Activated B cell treated with CpG ODN at 0.5 μM for 24 hours (primary cell): ENCODE measurements at regions not wholly inside any gene's neighbourhood (a gene's known extent, or its start where the extent isn't known, plus 50 kb on each side); places are given as distances from the start of the nearest gene placed in this dataset.

Source experiments
- ATAC-seq: fragments of 200-7000 bp; cut with Tn5 transposase; one replicate; pipeline ENCODE4 v1.10.0; 2021; ENCODE audit warnings: low read depth, mild to moderate bottlenecking, moderate library complexity
- CTCF ChIA-PET: fragments of 350-600 bp; sonication (Branson Sonifier 250); formaldehyde crosslinking; loops from one replicate; lab custom pipeline; 2021; ENCODE audit warnings: antibody characterized with exemption; lab: Charles Lee
- POLR2A ChIA-PET: fragments of 350-600 bp; sonication (Branson Sonifier 250); formaldehyde crosslinking; loops from one replicate; lab custom pipeline; 2021; ENCODE audit warnings: antibody characterized with exemption; lab: Charles Lee
- DNase-seq: peaks from one replicate; pipeline ENCODE4 v3.0.0; 2022
- H3K27ac Mint-ChIP-seq: one replicate; pipeline ENCODE4 v1.8.0; 2020; ENCODE audit warnings: mixed read lengths
- H3K27me3 Mint-ChIP-seq: one replicate; pipeline ENCODE4 v1.8.0; 2021; ENCODE audit warnings: mixed read lengths
- H3K36me3 Mint-ChIP-seq: one replicate; pipeline ENCODE4 v1.8.0; 2021; ENCODE audit warnings: low read depth, mixed read lengths
- H3K4me1 Mint-ChIP-seq: one replicate; pipeline ENCODE4 v1.8.0; 2021; ENCODE audit warnings: mixed read lengths
- H3K4me3 Mint-ChIP-seq: one replicate; pipeline ENCODE4 v1.8.0; 2020; ENCODE audit warnings: mild to moderate bottlenecking, mixed read lengths
- H3K9me3 Mint-ChIP-seq: one replicate; pipeline ENCODE4 v1.8.0; 2020; ENCODE audit warnings: mixed read lengths
- intact Hi-C: fragments of 100-400 bp; cut with micrococcal nuclease; formaldehyde crosslinking; loops from one replicate; pipeline ENCODE4 v1.15.1; 2024
- TF ChIP-seq, protein P1 (sequence below): fragments of 200-600 bp; IDR thresholded peaks from one replicate; pipeline ENCODE4 v1.8.0; 2022; ENCODE audit warnings: antibody characterized with exemption, mild to moderate bottlenecking

DNA sequence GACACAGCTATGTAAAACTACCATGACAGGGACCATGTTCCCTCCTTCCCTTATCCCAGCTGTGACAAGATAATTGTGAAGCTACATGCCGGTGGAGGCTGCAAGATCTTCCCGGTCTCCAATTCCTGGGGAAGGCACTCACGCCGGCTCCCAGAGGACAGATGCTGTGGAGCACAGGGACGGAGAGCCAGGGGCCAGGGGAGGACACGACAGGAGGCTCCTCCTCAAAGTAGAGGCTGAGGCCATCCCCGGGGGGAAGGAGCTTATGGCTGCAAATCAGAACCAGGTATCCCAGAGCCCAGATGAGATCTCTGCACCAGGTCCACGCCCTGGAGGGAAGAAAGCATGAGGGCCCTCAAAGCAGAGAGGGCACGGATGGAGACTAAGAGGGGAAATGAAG, 286.2 kb downstream of the TCERG1L start:
- Mint-ChIP-seq H3K36me3 (no peaks in the 10 kb centered on the region), H3K4me1 (no peaks in the 10 kb centered on the region), H3K4me3 (no peak overlapping the region), H3K27ac (no peak overlapping the region), H3K9me3 (no peaks in the 10 kb centered on the region), H3K27me3 (no peaks in the 10 kb centered on the region)
- intact Hi-C loops, result no loop called here
- CTCF ChIA-PET, result no interaction called here
- DNase-seq, result no peak
- no peak for ATAC-seq
- POLR2A ChIA-PET, result no interaction called here
- TF ChIP-seq, protein P1, sequence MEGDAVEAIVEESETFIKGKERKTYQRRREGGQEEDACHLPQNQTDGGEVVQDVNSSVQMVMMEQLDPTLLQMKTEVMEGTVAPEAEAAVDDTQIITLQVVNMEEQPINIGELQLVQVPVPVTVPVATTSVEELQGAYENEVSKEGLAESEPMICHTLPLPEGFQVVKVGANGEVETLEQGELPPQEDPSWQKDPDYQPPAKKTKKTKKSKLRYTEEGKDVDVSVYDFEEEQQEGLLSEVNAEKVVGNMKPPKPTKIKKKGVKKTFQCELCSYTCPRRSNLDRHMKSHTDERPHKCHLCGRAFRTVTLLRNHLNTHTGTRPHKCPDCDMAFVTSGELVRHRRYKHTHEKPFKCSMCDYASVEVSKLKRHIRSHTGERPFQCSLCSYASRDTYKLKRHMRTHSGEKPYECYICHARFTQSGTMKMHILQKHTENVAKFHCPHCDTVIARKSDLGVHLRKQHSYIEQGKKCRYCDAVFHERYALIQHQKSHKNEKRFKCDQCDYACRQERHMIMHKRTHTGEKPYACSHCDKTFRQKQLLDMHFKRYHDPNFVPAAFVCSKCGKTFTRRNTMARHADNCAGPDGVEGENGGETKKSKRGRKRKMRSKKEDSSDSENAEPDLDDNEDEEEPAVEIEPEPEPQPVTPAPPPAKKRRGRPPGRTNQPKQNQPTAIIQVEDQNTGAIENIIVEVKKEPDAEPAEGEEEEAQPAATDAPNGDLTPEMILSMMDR, result no peak

DNA sequence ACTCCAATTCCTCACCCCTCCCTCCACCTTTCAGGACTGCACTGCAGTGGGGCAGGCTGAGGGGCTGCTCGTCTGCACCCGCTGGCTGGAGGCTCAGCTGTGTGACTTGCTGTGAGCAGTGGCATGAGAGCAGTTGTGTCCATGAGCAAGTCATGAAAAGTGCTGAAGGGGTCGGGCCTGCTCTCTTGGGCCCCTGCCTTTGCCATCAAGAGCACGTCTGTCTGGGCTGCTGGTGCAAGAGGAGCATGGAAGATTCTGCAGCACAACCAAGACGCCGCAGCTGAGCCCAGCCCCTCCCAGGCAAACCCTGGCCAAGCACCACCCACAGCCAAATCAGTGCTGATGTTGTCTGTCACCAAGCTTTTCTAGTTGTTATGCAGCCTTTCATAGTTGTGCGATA, 284.3 kb downstream of the TCERG1L start:
- CTCF ChIA-PET, result no interaction called here
- no peaks in the 10 kb centered on the region for H3K27me3 Mint-ChIP-seq
- H3K4me1 Mint-ChIP-seq, result no peaks in the 10 kb centered on the region
- POLR2A ChIA-PET, result no interaction called here
- no peak for DNase-seq
- H3K36me3 Mint-ChIP-seq, result no peaks in the 10 kb centered on the region
- no peak overlapping the region for H3K27ac Mint-ChIP-seq
- no peak overlapping the region for H3K4me3 Mint-ChIP-seq
- H3K9me3 Mint-ChIP-seq, result no peaks in the 10 kb centered on the region
- TF ChIP-seq, protein P1, result no peak
- ATAC-seq, result no peak
- intact Hi-C loops, result no loop called here

DNA sequence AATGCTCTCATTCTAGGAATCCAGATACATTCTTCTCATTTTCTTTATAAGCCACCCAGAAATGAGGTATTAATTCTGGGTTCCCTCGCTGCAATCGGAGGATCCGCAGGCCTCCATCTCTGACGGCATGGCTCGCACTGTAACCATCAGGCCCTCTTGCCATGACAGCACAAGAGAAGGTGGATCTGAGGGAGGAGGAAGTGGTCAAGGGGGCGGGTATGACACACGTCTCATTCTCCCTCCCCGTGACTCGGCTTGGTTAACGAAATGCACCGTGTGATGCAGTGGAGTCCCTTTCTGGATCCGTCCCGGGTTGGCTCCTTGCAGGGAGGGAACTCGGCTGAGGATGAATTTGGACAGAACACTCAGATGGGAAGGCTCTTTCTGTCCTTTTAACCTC, 280.2 kb downstream of the TCERG1L start:
- H3K4me3 Mint-ChIP-seq, result no peak overlapping the region
- H3K27me3 Mint-ChIP-seq, result no peaks in the 10 kb centered on the region
- POLR2A ChIA-PET, result no interaction called here
- no peaks in the 10 kb centered on the region for H3K9me3 Mint-ChIP-seq
- CTCF ChIA-PET, result no interaction called here
- TF ChIP-seq, protein P1, result no peak
- intact Hi-C loops, result no loop called here
- DNase-seq (no peak), ATAC-seq (no peak)
- no peaks in the 10 kb centered on the region for H3K36me3 Mint-ChIP-seq
- no peaks in the 10 kb centered on the region for H3K4me1 Mint-ChIP-seq
- H3K27ac Mint-ChIP-seq, result no peak overlapping the region

DNA sequence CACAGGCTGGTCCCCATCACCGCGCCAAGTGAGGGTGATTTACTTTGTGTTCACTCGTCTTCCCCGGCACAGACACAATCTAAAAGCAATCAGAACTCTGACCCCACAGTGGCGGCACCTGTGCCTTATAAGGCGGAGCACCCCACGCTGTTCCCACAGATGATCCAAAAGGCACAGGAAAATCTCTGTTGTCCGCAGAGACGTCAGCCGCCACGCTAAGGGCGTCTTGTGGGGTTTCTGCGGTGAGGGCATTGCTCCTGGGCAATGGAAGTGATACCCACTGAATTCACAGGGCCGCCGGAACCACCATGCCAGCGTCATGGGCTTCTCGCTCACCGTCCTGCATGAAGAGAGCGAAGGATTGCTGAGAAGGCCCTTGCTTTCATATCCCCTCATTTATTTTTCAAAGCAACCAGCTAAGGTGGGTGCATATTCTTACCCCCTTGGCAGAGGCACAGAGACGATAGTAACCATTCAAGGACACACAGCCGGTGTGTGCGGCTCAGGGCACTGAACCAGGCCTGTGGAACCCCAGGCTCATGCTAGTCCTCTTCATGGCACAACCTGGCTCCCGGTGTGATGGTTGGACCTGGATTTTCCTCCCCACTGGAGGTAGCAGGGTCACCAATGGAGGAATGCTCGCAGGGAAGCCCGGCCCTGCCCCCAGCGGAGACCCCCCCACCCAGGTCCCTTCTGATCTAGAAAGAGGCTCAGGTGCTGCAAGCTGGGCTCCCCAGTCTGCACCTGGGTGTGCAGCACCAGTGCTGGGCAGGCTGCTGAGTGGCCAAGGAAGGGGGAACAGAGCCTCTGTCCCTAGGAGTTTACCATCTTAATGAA, 279.0 kb downstream of the TCERG1L start:
- DNase-seq, result no peak
- CTCF ChIA-PET, result no interaction called here
- Mint-ChIP-seq H3K9me3 (no peaks in the 10 kb centered on the region), H3K27me3 (no peaks in the 10 kb centered on the region), H3K27ac (no peak overlapping the region), H3K4me3 (no peak overlapping the region), H3K4me1 (no peaks in the 10 kb centered on the region), H3K36me3 (no peaks in the 10 kb centered on the region)
- TF ChIP-seq, protein P1, result no peak
- intact Hi-C loops, result no loop called here
- ATAC-seq, result no peak
- POLR2A ChIA-PET, result no interaction called here

DNA sequence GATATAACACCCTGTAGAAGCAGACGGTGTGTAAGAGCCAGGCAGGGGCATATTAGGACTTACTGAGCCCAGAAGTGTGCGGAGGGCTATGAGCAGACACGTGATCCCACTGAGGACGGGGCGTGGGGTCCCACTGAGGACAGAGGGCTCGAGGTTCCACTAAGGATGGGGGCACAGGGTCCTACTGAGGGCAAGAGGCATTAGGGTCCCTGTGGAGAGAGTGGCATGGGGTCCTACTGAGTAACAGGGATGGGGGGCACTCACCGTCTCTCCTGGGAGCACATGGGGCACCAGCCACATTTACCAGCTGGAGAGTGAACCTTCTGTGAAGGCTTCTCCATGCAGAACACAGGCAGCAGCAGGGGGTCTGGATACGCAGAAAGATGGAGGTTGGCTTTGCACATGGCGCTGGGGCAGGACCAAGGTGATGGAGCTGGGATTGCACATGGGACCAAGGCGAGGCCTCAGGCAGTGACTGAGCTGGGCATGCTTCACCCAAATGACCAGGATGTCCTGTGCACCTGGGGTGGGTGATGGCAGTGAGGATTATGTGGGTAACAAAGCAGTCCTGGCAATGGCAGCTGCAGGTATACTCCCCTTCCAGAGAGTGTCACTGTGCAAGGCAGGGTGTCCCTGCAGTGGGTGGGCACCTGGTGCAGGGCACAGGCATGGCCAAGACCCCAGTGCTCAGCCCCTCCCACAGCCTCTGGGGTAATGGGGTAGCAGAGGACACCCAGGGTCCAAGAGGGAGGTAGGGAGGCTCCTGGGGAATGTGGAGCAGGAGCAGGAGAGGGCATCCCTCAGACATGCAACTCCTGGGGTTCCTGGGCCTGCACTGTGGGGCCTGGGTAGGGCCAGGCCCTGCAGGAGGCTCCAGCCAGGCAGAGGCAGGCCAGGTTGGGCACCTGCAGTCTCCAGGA, 278.1 kb downstream of the TCERG1L start:
- Mint-ChIP-seq H3K27ac (no peak overlapping the region), H3K9me3 (no peaks in the 10 kb centered on the region), H3K36me3 (no peaks in the 10 kb centered on the region), H3K4me3 (no peak overlapping the region), H3K4me1 (no peaks in the 10 kb centered on the region), H3K27me3 (no peaks in the 10 kb centered on the region)
- ChIA-PET CTCF (no interaction called here), POLR2A (no interaction called here)
- no peak for ATAC-seq
- DNase-seq, result no peak
- intact Hi-C loops, result no loop called here
- TF ChIP-seq, protein P1, result no peak
